Parathyroid adenoma (tissue), 2 donors: ENCODE measurements at regions not wholly inside any gene's neighbourhood (a gene's known extent, or its start where the extent isn't known, plus 50 kb on each side); places are given as distances from the start of the nearest gene placed in this dataset.
"Not testable (repeated sequence)": the region's sequence is repeated elsewhere in the genome, so short reads cannot be mapped to it uniquely, and the experiment has no call there.

Experiments used
- H2AFZ ChIP-seq: fragments of 300-600 bp; sonication (generic); one replicate; pipeline ENCODE4 v1.7.0; 2017; ENCODE audit warnings: antibody characterized with exemption, mild to moderate bottlenecking
- H3K27ac ChIP-seq: fragments of 300-600 bp; sonication (generic); one replicate; pipeline ENCODE4 v1.7.0; 2017
- H3K27me3 ChIP-seq: fragments of 300-600 bp; sonication (generic); one replicate; pipeline ENCODE4 v1.7.0; 2017; ENCODE audit warnings: low read length; ENCODE audit not compliant: control insufficient read depth, insufficient read depth
- H3K36me3 ChIP-seq: fragments of 300-600 bp; sonication (generic); one replicate; pipeline ENCODE4 v1.7.0; 2017; ENCODE audit warnings: low read length; ENCODE audit not compliant: control insufficient read depth, insufficient read depth
- H3K4me1 ChIP-seq: fragments of 300-600 bp; sonication (generic); one replicate; pipeline ENCODE4 v1.7.0; 2017; ENCODE audit warnings: control low read depth
- H3K4me2 ChIP-seq: fragments of 300-600 bp; sonication (generic); one replicate; pipeline ENCODE4 v1.7.0; 2017; ENCODE audit warnings: low read length
- H3K4me3 ChIP-seq: fragments of 300-600 bp; sonication (generic); one replicate; pipeline ENCODE4 v1.7.0; 2017; ENCODE audit warnings: low read depth, low read length
- H3K79me2 ChIP-seq: fragments of 300-600 bp; sonication (generic); one replicate; pipeline ENCODE4 v1.7.0; 2017; ENCODE audit warnings: control low read depth
- H3K9ac ChIP-seq: fragments of 300-600 bp; sonication (generic); one replicate; pipeline ENCODE4 v1.7.0; 2017; ENCODE audit warnings: mild to moderate bottlenecking
- H3K9me3 ChIP-seq: fragments of 300-600 bp; sonication (generic); one replicate; pipeline ENCODE4 v1.7.0; 2017; ENCODE audit warnings: low read length; ENCODE audit not compliant: control insufficient read depth
- TF ChIP-seq, protein P1 (sequence below): fragments of 300-600 bp; sonication (generic); IDR thresholded peaks from one replicate; pipeline ENCODE4 v1.7.0; 2017; ENCODE audit warnings: antibody characterized with exemption, mild to moderate bottlenecking
- donor health status: primary hyperparathyroidism.

DNA sequence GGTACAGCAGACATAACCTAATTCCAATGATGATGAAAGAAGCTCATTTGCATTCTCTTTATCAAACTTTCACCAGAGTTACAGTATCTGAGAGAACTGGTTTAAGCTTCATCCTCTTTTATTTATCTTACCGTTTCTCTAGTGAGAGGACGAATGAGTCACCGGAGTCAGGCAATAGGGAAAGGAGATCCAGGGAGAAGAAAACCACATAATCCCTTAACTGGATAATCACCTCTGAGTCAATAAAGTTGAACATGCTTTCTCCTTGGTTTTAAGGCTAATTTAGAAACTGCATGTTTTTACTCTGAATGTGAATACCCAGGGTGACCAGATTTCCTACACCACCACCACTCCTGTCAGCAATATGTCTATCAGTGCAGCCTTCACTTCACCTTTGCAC is 313.7 kb upstream of the TBX18 start:
- no peaks in the 10 kb centered on the region for H3K79me2 ChIP-seq
- H3K4me2 ChIP-seq = no peak overlapping the region
- no peaks in the 10 kb centered on the region for H3K36me3 ChIP-seq
- H3K9ac ChIP-seq = no peak overlapping the region
- H3K4me3 ChIP-seq = no peak overlapping the region
- no peak overlapping the region for H3K27ac ChIP-seq
- H2AFZ ChIP-seq = no peak overlapping the region
- TF ChIP-seq, protein P1, sequence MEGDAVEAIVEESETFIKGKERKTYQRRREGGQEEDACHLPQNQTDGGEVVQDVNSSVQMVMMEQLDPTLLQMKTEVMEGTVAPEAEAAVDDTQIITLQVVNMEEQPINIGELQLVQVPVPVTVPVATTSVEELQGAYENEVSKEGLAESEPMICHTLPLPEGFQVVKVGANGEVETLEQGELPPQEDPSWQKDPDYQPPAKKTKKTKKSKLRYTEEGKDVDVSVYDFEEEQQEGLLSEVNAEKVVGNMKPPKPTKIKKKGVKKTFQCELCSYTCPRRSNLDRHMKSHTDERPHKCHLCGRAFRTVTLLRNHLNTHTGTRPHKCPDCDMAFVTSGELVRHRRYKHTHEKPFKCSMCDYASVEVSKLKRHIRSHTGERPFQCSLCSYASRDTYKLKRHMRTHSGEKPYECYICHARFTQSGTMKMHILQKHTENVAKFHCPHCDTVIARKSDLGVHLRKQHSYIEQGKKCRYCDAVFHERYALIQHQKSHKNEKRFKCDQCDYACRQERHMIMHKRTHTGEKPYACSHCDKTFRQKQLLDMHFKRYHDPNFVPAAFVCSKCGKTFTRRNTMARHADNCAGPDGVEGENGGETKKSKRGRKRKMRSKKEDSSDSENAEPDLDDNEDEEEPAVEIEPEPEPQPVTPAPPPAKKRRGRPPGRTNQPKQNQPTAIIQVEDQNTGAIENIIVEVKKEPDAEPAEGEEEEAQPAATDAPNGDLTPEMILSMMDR = no peak
- no peaks in the 10 kb centered on the region for H3K4me1 ChIP-seq
- no peaks in the 10 kb centered on the region for H3K27me3 ChIP-seq
- no peaks in the 10 kb centered on the region for H3K9me3 ChIP-seq

DNA sequence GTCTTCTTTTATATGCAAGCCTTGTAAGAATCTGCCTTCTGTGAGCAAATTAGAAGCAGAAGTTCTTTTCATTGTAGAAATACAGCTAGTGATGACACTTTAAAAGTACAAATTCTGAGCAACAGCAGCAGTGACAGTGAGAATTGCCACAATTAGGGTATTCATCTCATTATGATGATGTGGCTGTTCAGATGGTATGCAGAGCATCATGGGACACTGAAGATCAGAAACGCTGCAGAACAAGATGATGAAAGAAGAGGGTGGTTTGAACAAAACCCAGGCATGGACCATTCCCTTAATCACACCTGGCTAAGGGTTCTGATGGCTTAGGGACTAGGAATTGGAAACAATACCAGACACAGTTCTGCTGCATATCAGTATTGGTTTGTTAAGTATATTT is 312.7 kb upstream of the TBX18 start:
- Histone ChIP-seq H3K79me2 (no peaks in the 10 kb centered on the region), H3K9me3 (no peaks in the 10 kb centered on the region), H3K9ac (no peak overlapping the region), H3K27ac (no peak overlapping the region), H3K4me2 (no peak overlapping the region), H2AFZ (no peak overlapping the region), H3K4me1 (no peaks in the 10 kb centered on the region), H3K27me3 (no peaks in the 10 kb centered on the region), H3K36me3 (no peaks in the 10 kb centered on the region), H3K4me3 (no peak overlapping the region)
- TF ChIP-seq, protein P1 = no peak

DNA sequence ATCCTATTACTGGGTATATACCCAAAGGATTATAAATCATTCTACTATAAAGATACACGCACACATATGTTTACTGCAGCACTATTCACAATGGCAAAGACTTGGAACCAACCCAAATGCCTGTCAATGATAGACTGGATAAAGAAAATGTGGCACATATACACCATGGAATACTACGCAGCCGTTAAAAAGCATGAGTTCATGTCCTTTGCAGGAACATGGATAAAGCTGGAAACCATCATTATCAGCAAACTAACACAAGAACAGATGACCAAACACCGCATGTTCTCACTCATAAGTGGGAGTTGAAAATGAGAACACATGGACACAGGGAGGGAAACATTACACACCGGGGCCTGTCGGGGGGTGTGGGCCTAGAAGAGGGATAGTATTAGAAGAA is 307.4 kb upstream of the TBX18 start:
- H3K4me3 ChIP-seq, H3K9me3 ChIP-seq, H3K4me2 ChIP-seq, H3K4me1 ChIP-seq, H3K27ac ChIP-seq, H3K79me2 ChIP-seq, H3K27me3 ChIP-seq, H2AFZ ChIP-seq, H3K9ac ChIP-seq, H3K36me3 ChIP-seq: not testable (repeated sequence)

DNA sequence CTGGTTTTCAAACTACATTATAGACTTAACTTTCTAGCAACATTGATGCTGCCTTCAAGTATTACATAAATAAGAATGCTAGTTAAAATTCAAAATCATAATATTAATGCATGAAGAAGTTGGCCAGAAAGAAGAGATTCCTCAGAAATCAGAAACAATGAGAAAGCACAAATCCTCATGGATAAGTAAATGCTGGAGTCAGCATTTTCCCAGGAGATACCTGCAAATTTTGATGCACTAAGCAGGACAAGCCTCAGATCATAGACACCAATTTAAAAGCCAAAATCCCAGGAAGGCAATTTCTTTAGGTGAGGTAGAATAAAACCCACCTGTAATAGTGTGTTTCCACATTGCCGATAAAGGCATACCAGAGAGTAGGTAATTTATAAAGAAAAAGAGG is 305.2 kb upstream of the TBX18 start:
- TF ChIP-seq, protein P1 = no peak
- no peaks in the 10 kb centered on the region for H3K4me1 ChIP-seq
- no peaks in the 10 kb centered on the region for H3K36me3 ChIP-seq
- H2AFZ ChIP-seq = no peak overlapping the region
- H3K9ac ChIP-seq = no peak overlapping the region
- H3K4me3 ChIP-seq = no peak overlapping the region
- H3K27me3 ChIP-seq = no peaks in the 10 kb centered on the region
- no peaks in the 10 kb centered on the region for H3K79me2 ChIP-seq
- H3K27ac ChIP-seq = no peak overlapping the region
- H3K9me3 ChIP-seq = no peaks in the 10 kb centered on the region
- no peak overlapping the region for H3K4me2 ChIP-seq

DNA sequence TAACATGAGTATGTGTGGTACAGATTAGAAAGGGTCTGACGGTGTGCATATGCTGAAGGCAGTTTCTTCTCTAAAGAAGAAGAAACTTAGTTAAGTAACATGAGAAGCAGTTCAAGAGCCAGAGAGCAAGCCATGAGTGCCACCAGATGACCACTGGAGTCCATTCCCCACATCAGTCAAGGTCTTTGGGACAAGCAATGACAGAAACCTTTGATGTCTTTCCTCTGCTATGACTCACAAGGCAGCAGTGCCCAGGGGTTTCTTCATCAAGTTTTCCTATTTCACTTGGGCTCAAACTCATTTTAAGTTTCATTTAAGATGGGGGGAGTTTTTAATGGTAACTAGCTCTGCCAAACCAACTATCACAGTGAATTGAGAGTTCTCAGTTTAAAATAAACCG is 303.8 kb upstream of the TBX18 start:
- H3K9ac ChIP-seq = no peak overlapping the region
- no peaks in the 10 kb centered on the region for H3K9me3 ChIP-seq
- no peaks in the 10 kb centered on the region for H3K4me1 ChIP-seq
- TF ChIP-seq, protein P1 = no peak
- H2AFZ ChIP-seq = no peak overlapping the region
- no peak overlapping the region for H3K4me2 ChIP-seq
- no peaks in the 10 kb centered on the region for H3K79me2 ChIP-seq
- H3K27me3 ChIP-seq = no peaks in the 10 kb centered on the region
- no peak overlapping the region for H3K27ac ChIP-seq
- no peak overlapping the region for H3K4me3 ChIP-seq
- no peaks in the 10 kb centered on the region for H3K36me3 ChIP-seq
